GM13977 (cell line): ENCODE measurements at regions not wholly inside any gene's neighbourhood (a gene's known extent, or its start where the extent isn't known, plus 50 kb on each side); places are given as distances from the start of the nearest gene placed in this dataset.
A peak's percentile ranks its signal among the peaks of the same experiment; 100 is the strongest.
"Not testable (repeated sequence)": the region's sequence is repeated elsewhere in the genome, so short reads cannot be mapped to it uniquely, and the experiment has no call there.

Experiments used
- DNase-seq: peaks from one replicate; pipeline ENCODE4 v3.0.0; 2012; ENCODE audit warnings: low spot score
- in situ Hi-C: fragments of 300-500 bp; cut with MboI; formaldehyde crosslinking; loops from one replicate; pipeline ENCODE4 v1.12.0; 2022; ENCODE audit warnings: low sequenced_read_pairs, low pct_unique_long_range_greater_than_20kb, mixed read lengths, inconsistent platforms; ENCODE audit not compliant: unreplicated experiment
- TF ChIP-seq, protein P1 (sequence below): IDR thresholded peaks from 2 replicates; pipeline ENCODE4 v1.5.1; 2012; ENCODE audit warnings: mild to moderate bottlenecking, control low read depth; ENCODE audit not compliant: insufficient read depth; ENCODE audit errors: extremely low read depth, missing control alignments

DNA sequence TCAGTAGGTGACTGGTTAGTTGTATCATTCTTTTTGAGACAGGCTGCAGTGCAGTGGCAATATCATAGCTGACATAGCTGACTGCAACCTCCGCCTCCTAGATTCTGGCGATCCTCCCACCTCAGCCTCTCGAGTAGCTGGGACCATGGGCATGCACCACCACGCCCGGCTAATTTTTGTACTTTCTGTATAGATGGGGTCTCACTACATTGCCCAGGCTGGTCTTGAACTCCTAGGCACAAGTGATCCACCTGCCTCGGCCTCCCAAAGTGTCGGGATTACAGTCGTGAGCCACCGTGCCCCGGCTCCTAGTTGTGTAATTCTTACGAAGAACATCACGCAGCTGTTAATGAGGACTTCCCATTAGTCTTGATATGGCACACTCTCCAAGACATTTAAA is 123.4 kb upstream of the VKORC1L1 start:
- DNase-seq: no peak
- in situ Hi-C loops: no loop called here
- TF ChIP-seq, protein P1, sequence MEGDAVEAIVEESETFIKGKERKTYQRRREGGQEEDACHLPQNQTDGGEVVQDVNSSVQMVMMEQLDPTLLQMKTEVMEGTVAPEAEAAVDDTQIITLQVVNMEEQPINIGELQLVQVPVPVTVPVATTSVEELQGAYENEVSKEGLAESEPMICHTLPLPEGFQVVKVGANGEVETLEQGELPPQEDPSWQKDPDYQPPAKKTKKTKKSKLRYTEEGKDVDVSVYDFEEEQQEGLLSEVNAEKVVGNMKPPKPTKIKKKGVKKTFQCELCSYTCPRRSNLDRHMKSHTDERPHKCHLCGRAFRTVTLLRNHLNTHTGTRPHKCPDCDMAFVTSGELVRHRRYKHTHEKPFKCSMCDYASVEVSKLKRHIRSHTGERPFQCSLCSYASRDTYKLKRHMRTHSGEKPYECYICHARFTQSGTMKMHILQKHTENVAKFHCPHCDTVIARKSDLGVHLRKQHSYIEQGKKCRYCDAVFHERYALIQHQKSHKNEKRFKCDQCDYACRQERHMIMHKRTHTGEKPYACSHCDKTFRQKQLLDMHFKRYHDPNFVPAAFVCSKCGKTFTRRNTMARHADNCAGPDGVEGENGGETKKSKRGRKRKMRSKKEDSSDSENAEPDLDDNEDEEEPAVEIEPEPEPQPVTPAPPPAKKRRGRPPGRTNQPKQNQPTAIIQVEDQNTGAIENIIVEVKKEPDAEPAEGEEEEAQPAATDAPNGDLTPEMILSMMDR: no peak

DNA sequence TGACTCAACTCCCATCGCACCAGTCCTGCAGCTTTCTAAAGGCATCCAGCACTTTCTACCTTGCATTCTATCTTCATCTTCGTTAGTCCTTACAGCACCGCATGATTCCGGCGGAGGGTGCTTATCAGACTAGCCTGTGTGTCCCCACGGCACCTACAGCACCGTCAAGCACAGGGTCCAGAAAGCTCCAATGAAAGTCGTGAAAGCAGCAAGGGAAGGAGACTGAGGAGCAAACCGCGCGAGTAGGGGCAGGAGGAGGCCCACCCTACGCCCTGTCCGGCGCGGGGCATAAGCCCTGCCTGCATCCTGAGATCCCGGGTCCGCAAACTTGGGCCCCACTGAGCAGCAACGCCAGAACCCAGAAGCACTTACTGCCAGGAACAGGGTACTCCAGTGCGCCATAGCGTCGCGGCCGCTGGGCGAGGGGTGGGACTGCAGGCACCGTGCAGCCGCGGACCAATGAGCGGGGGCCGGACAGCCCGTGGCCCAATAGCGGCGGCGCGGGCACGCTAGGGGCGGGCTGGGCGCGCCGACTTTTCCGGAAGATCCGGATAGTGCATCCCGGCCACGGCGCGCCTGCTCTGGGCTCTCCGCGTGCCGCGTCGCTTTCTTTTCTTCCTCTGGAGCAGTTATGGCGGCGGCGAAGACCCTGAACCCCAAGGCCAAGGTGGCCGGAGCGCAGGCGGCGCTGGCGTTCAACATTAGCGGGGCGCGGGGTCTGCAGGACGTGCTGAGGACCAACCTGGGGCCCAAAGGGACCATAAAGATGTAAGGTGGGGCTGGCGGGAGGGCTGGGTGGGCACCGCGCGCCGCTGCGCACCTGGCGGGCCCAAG is 122.1 kb upstream of the VKORC1L1 start:
- DNase-seq: peak; percentile 95
- in situ Hi-C loops: no loop called here
- TF ChIP-seq, protein P1: no peak

DNA sequence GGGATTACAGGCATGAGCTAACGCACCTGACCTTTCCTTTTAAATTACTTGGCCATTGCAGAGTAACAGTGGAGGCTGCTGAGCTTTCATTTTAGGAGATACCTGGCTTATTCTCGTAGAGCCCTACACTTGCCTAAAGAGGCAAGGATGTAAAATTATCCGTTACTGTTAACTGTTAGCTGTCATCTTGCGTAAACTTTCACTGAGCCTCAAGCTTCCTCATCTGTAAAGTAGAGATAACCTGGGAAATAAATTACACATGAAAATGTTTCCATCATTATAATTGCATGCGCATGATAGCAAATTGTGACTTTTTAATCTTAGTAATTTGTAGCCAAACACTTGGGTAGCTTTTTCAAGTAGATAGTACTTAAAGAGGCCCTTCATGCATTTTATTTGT is 118.8 kb upstream of the VKORC1L1 start:
- in situ Hi-C loops, DNase-seq: not testable (repeated sequence)

DNA sequence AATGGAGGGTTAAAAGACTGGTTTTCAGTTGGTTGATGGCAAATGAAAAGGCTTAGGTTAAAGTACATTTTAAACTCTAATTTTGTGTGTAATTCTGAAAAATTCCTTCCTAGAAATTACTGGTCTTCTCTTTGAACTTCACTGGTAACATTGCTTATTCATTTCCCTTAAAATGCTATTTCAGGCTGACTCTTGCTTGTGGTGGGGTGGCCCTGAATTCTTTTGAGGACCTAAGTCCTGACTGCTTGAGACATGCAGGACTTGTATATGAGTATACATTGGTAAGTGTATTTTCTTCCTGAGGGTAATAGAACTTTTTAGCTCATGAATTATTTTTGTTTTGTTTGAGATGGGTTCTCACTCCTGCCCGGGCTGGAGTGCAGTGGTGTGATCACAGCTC is 113.9 kb upstream of the VKORC1L1 start:
- in situ Hi-C loops, DNase-seq: not testable (repeated sequence)

DNA sequence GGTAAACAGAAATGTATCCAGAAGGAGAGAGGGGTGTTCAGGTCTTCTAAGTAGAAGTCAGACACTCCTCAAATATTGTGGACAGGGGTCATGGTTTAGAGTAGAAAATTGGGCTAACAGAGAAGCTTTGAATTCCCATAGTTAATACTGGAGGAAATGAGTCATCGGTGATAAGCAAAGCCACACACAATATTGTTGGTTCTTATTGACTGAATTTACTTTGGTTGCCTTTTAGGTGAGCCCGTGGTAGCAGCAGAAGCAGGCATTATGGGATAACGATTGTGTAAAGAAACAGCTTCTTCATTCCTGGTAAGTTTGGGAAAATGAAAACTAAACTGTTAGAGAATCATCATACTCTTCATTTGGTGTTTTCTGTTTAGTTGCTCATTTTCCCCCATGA is 110.2 kb upstream of the VKORC1L1 start:
- in situ Hi-C loops, DNase-seq: not testable (repeated sequence)

DNA sequence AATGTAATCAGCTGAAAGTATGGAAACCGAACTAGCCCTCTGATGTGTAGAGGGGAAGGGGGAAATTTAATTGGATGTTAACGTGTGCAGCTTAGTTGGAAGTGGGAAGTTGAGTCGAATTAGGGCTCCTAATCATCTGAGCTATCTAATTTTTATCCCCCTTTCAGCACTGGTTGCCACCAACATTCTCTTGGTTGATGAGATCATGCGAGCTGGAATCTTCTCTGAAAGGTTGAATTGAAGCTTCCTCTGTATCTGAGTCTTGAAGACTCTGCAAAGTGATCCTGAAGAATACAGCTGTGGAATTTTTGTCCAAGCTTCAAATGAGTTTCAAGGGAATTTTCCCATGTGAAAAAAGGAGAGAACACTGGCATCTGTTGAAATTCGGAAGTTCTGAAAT is 109.8 kb upstream of the VKORC1L1 start:
- in situ Hi-C loops, DNase-seq: not testable (repeated sequence)

DNA sequence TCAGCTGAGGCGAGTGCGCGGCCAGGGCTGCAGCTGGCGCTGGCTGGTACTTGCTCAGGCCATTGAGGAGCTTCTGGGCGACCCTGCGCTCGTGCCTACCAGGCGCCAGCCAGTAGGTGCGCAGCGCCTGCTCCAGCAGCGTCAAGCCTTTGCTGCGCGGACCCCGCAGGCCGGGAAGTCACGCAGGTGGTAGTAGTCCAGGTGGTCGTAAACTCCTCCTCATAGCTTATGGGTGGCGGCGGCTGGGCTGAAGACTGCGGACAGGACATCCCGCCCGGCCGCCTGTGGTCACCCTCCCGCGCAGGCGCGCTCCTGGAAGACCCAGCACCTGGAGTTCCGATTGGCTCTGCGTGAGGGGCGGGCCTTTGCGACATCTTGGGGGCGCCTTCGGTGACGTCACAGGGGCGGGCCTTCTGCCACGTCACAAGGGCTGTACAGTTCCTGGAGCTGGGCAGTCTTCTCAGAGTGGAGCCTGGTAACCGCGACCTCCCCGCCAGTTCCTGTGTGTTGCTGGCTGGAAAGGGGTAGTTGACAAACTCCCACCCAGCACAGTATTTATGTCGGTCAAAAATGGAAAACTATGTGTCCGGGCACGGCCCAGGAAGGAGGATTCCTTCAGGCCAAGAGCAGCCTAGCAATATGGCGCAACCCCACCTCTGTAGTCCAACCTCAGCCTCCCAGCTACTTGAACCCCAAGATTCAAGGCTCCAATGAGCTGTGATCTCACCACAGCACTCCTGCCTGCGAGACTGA is 102.2 kb upstream of the VKORC1L1 start:
- in situ Hi-C loops: not testable (repeated sequence)
- peak; percentile 83 for DNase-seq

DNA sequence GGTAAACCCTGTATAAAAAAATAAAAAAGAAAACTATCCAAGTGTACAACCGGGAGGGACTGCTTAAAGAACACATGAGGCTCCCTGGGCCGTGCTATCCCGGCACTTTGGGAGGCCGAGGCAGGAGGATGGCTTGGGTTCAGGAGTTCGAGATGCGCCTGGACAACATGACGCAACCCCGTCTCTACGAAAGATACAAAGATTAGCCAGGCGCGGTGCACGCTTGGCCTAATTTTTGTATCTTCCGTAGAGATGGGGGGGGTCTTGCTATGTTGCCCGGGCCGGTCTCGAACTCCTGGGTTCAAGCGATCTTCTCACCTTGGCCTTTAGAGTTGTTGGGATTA is 101.7 kb upstream of the VKORC1L1 start:
- DNase-seq, in situ Hi-C loops: not testable (repeated sequence)

DNA sequence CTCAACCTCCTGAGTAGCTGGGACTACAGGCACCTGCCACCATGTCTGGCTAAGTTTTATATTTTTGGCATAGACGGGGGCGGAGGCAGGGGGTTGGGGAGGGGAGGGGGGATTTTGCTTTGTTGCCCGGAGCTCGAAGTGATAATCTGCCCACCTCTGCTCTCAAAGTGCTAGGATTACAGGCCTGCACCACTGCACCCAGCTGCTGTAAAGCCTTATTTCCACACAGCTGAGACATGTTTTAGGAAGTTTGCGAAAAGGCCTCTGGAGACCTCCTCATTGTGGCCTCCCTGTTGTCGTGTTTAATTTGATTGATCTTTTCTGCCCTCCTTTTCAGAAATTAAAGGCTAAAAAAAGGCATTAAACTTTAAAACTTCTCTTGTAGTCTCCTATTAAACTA is 96.2 kb upstream of the VKORC1L1 start:
- DNase-seq, in situ Hi-C loops: not testable (repeated sequence)

DNA sequence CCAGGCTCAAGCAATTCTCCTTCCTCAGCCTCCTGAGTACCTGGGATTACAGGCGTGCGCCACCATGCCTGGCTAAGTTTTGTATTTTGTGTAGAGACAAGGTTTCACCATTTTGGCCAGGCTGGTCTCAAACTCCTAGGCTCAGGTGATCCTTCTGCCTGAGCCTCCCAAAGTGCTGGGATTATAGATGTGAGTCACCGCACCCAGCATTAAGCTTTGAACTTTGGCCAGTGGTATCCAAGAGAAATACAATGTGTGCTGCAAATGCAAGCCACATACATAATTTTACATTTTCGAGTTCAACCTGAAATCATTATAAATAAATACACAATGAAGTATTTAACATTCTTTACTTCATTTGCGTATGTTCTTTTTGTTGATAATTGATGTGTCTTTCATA is 82.9 kb upstream of the VKORC1L1 start:
- DNase-seq, in situ Hi-C loops: not testable (repeated sequence)

DNA sequence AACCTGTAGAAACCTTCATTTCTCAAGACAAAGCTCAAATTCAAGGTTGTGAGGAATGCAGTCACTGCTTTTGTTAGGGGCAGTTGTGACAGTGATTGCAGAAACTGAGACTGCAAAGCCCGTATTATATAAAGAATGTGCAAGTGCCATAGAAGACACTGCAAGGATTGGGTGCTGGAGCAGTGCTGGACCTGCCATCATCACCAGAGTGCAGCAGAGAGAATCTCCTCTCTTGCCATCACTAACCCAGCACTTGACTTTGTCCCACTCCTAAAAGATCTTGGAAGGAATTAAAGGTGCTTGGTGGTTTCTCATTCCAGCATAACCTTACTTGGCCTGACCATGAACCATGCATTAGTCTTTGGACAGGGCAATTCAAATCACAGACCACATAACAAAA is 81.1 kb upstream of the VKORC1L1 start:
- in situ Hi-C loops, DNase-seq: not testable (repeated sequence)

DNA sequence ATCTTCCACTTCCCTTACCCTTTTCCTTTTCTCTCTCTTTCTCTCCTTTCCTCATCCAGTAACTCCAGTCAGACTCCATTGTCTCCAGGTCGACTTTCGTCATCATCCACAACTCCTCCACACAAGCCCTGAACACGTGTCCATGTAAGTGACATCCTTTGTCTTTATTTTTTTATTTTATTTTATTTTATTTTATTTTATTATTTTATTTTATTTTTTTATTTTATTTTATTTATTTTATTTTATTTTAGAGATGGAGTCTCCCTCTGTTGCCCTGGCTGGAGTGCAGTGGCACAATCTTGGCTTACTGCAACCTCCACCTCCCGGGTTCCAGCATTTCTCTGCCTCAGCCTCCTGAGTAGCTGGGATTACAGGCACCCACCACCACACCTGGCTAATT is 80.1 kb upstream of the VKORC1L1 start:
- in situ Hi-C loops, DNase-seq: not testable (repeated sequence)

DNA sequence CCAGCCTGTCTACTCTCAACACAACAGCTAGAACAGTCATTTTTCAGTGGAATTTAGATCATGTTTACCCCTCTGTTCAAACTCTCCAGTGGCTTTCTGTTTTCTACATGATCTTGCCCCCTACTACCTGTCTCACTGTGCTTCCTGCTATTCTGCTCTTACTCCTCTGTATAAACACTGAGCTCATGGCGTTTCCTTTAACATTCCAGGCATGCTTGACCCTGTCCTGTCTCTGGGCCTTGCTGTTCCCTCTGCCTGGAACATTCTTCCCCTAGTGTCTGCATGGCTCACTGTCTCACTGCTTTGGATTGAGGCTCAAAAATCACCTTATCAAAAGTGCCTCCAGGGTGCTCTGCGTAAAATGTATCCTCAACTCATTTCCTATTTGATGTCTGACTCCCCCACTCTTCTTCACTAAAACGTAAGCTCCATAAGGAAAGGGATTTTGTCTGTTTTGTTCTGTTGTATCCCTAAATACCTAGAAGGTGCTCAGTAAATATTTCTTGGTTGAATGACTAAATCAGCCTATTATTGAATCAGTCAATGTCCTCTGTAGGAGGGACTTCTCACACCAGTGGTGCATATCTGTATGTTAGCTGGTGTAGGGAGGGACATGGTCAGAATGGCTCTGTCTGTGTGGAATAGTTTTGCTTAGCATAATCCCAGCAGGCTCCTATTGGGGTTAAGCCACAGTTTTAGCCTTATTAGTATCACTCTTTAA is 78.0 kb upstream of the VKORC1L1 start:
- DNase-seq, in situ Hi-C loops: not testable (repeated sequence)

DNA sequence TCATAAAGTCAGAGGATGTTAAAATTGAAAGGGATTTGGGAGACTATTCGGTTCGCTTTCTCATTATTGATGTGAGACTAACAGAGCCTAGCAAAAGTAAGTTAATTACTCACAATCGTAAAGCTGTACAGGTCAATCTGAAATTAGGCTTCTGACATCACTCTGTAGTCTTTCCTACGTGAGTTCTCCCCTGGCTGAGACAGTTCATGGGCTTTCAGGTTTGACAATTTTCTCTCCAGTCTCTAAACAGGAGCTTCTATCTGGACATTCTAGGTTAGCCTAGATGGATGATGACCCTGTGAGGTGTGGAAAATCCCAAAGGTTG is 77.5 kb upstream of the VKORC1L1 start:
- DNase-seq, in situ Hi-C loops: not testable (repeated sequence)
